Neural progenitor cell (in vitro differentiated cells): ENCODE measurements at regions not wholly inside any gene's neighbourhood (a gene's known extent, or its start where the extent isn't known, plus 50 kb on each side); places are given as distances from the start of the nearest gene placed in this dataset.

Source experiments
- EZH2 ChIP-seq: fragments of 200-600 bp; sonication (generic); IDR thresholded peaks from 2 replicates; pipeline ENCODE4 v1.6.1; 2017; ENCODE audit warnings: antibody characterized with exemption, mild to moderate bottlenecking, moderate library complexity
- EZH2phosphoT487 ChIP-seq: fragments of 200-600 bp; sonication (generic); IDR thresholded peaks from 2 replicates; pipeline ENCODE4 v1.6.1; 2017; ENCODE audit warnings: antibody characterized with exemption
- TF ChIP-seq, protein P1 (sequence below): fragments of 200-600 bp; sonication (generic); IDR thresholded peaks from 2 replicates; pipeline ENCODE4 v1.5.1; 2017; ENCODE audit warnings: antibody characterized with exemption, mild to moderate bottlenecking

DNA sequence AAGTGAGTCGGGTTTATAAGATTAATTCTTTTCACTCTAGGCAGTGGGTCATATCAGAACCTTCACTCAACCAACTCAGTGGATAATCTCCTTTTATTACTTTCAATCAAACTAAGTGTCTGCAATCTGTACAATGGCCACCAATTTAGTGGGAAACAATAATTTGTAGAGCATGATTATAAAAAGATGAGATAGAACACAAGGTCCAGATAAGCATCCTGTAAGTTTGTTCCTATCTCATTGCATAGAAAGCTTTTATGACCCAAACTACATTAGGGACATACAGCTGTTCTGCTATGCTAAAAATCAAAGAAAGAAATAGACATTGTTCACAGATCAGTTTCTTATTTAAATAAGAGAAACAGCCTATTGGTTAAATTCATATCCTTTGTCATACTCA lies 341.4 kb upstream of the PSMD7 start:
- TF ChIP-seq, protein P1, sequence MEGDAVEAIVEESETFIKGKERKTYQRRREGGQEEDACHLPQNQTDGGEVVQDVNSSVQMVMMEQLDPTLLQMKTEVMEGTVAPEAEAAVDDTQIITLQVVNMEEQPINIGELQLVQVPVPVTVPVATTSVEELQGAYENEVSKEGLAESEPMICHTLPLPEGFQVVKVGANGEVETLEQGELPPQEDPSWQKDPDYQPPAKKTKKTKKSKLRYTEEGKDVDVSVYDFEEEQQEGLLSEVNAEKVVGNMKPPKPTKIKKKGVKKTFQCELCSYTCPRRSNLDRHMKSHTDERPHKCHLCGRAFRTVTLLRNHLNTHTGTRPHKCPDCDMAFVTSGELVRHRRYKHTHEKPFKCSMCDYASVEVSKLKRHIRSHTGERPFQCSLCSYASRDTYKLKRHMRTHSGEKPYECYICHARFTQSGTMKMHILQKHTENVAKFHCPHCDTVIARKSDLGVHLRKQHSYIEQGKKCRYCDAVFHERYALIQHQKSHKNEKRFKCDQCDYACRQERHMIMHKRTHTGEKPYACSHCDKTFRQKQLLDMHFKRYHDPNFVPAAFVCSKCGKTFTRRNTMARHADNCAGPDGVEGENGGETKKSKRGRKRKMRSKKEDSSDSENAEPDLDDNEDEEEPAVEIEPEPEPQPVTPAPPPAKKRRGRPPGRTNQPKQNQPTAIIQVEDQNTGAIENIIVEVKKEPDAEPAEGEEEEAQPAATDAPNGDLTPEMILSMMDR = no peak
- TF ChIP-seq EZH2 = no peak
- no peak for TF ChIP-seq EZH2phosphoT487
